ENCODE measurements at regions not wholly inside any gene's neighbourhood (a gene's known extent, or its start where the extent isn't known, plus 50 kb on each side); places are given as distances from the start of the nearest gene placed in this dataset.

- no peak overlapping the region for H3K4me3 ChIP-seq (ENCODE audit: control extremely low read depth in 1 of 5, extremely low read depth in 1 of 5, insufficient read depth in 1 of 5, low read depth in 2 of 5, low read length in 4 of 5)
- POLR2A ChIA-PET: no interaction called here
- no peaks in the 10 kb centered on the region for H3K79me2 ChIP-seq (ENCODE audit: control insufficient read depth, insufficient read depth, low read length)
- H3K9me3 ChIP-seq (ENCODE audit: control extremely low read depth in 1 of 3, control insufficient read depth in 2 of 3, insufficient read depth in 1 of 3, low read length in 2 of 3): no peaks in the 10 kb centered on the region
- Mint-ChIP-seq H3K4me3 (no peak overlapping the region), H3K27ac (no peak overlapping the region), H3K9me3 (ENCODE audit: insufficient read depth) (no peaks in the 10 kb centered on the region), H3K4me1 (no peaks in the 10 kb centered on the region), H3K27me3 (no peaks in the 10 kb centered on the region)
- no peak overlapping the region for H3K4me2 ChIP-seq (replicated peaks; ENCODE audit: low read depth, low read length, poor library complexity, severe bottlenecking)
- no peaks in the 10 kb centered on the region for H4K20me1 ChIP-seq (ENCODE audit: control insufficient read depth, insufficient read depth, low read length, poor library complexity, severe bottlenecking)
- H2AFZ ChIP-seq (ENCODE audit: insufficient read depth, low read depth, low read length, poor library complexity, severe bottlenecking): no peak overlapping the region
- H3K36me3 ChIP-seq (replicated peaks in 1 of 2; ENCODE audit: control extremely low read depth in 1 of 2, control insufficient read depth in 1 of 2, extremely low read depth in 1 of 2, insufficient read depth in 2 of 2, low read length in 1 of 2): no peaks in the 10 kb centered on the region
- DNase-seq: no peak
- no peaks in the 10 kb centered on the region for H3K27me3 ChIP-seq (replicated peaks in 1 of 4; ENCODE audit: control extremely low read depth in 1 of 4, control insufficient read depth in 3 of 4, insufficient read depth in 4 of 4, low read length in 3 of 4)
- intact Hi-C loops (cut with micrococcal nuclease): no loop called here
- no peak for ATAC-seq (ENCODE audit: low read depth)
- WGBS (ENCODE audit: insufficient coverage): no CpG with 5 or more reads among the region's 2 CpGs
- no peak overlapping the region for H3K27ac ChIP-seq (ENCODE audit: low read length in 2 of 2)
- TF ChIP-seq CTCF (IDR thresholded peaks at IDR 0.05) (no peak), EZH2 (IDR thresholded peaks at IDR 0.05; ENCODE audit: borderline replicate concordance, insufficient read depth, low read depth, low read length, poor library complexity, severe bottlenecking) (no peak)
- H3K9ac ChIP-seq (ENCODE audit: low read length): no peak overlapping the region
- CTCF ChIA-PET: no interaction called here
- no peaks in the 10 kb centered on the region for H3K4me1 ChIP-seq (ENCODE audit: control insufficient read depth in 2 of 2, insufficient read depth in 2 of 2, low read length in 2 of 2)
These were observed 251.4 kb downstream of the DEPDC1B start for GRCh38 chr5:60448600-60448999.

GRCh38 chr5:60447488-60447920 is 252.5 kb downstream of the DEPDC1B start:
- ATAC-seq (ENCODE audit: low read depth): no peak
- ChIA-PET POLR2A (no interaction called here), CTCF (no interaction called here)
- Histone ChIP-seq H3K27ac (ENCODE audit: low read length in 2 of 2) (no peak overlapping the region), H3K36me3 (replicated peaks in 1 of 2; ENCODE audit: control extremely low read depth in 1 of 2, control insufficient read depth in 1 of 2, extremely low read depth in 1 of 2, insufficient read depth in 2 of 2, low read length in 1 of 2) (no peaks in the 10 kb centered on the region), H3K79me2 (ENCODE audit: control insufficient read depth, insufficient read depth, low read length) (no peaks in the 10 kb centered on the region), H3K4me1 (ENCODE audit: control insufficient read depth in 2 of 2, insufficient read depth in 2 of 2, low read length in 2 of 2) (no peaks in the 10 kb centered on the region), H3K4me2 (replicated peaks; ENCODE audit: low read depth, low read length, poor library complexity, severe bottlenecking) (no peak overlapping the region), H4K20me1 (ENCODE audit: control insufficient read depth, insufficient read depth, low read length, poor library complexity, severe bottlenecking) (no peaks in the 10 kb centered on the region), H3K9ac (ENCODE audit: low read length) (no peak overlapping the region), H3K9me3 (ENCODE audit: control extremely low read depth in 1 of 3, control insufficient read depth in 2 of 3, insufficient read depth in 1 of 3, low read length in 2 of 3) (no peaks in the 10 kb centered on the region), H3K27me3 (replicated peaks in 1 of 4; ENCODE audit: control extremely low read depth in 1 of 4, control insufficient read depth in 3 of 4, insufficient read depth in 4 of 4, low read length in 3 of 4) (no peaks in the 10 kb centered on the region), H3K4me3 (ENCODE audit: control extremely low read depth in 1 of 5, extremely low read depth in 1 of 5, insufficient read depth in 1 of 5, low read depth in 2 of 5, low read length in 4 of 5) (no peak overlapping the region), H2AFZ (ENCODE audit: insufficient read depth, low read depth, low read length, poor library complexity, severe bottlenecking) (no peak overlapping the region)
- intact Hi-C loops (cut with micrococcal nuclease): no loop called here
- H3K4me1 Mint-ChIP-seq: no peaks in the 10 kb centered on the region
- no peak for DNase-seq
- H3K4me3 Mint-ChIP-seq: no peak overlapping the region
- no peaks in the 10 kb centered on the region for H3K27me3 Mint-ChIP-seq
- TF ChIP-seq EZH2 (IDR thresholded peaks at IDR 0.05; ENCODE audit: borderline replicate concordance, insufficient read depth, low read depth, low read length, poor library complexity, severe bottlenecking) (no peak), CTCF (IDR thresholded peaks at IDR 0.05) (no peak)
- H3K9me3 Mint-ChIP-seq (ENCODE audit: insufficient read depth): no peaks in the 10 kb centered on the region
- 100% methylated on average over 1 of the region's 5 CpGs for WGBS (ENCODE audit: insufficient coverage)
- no peak overlapping the region for H3K27ac Mint-ChIP-seq
